ENCODE measurements at regions not wholly inside any gene's neighbourhood (a gene's known extent, or its start where the extent isn't known, plus 50 kb on each side); places are given as distances from the start of the nearest gene placed in this dataset.

- peaks cover 0 to 8% (median 3%) of the 10 kb centered on the region in 4 donors for H3K9me3 ChIP-seq (ENCODE audit: control insufficient read depth in 4 of 4, insufficient read depth in 3 of 4, low read length in 3 of 4)
- no peaks in the 10 kb centered on the region for H3K27me3 ChIP-seq (ENCODE audit: control insufficient read depth in 3 of 3, insufficient read depth in 3 of 3, low read length in 2 of 3)
- DNase-seq (no peak), ATAC-seq (ENCODE audit: insufficient read depth, low FRiP score) (no peak)
- H3K27ac ChIP-seq (ENCODE audit: low read depth in 1 of 2, low read length in 1 of 2), result no peak overlapping the region
- H3K9ac ChIP-seq (ENCODE audit: insufficient read depth in 1 of 2, low read length in 2 of 2), result no peak overlapping the region
- no peak for TF ChIP-seq CTCF (IDR thresholded peaks at IDR 0.05; ENCODE audit: control extremely low read depth, extremely low read depth)
- WGBS, 2 donors, result 72 to 75% methylated on average over 3 of the region's 3 CpGs
- H3K4me1 ChIP-seq (ENCODE audit: control insufficient read depth in 5 of 5, insufficient read depth in 5 of 5, low read length in 5 of 5), result no peaks in the 10 kb centered on the region
- no peaks in the 10 kb centered on the region for H3K36me3 ChIP-seq (ENCODE audit: control insufficient read depth in 4 of 4, insufficient read depth in 4 of 4, low read length in 4 of 4)
- H3K4me3 ChIP-seq, result no peak overlapping the region
These were observed 75.5 kb upstream of the PDC start for GRCh38 chr1:186536273-186536890.

GRCh38 chr1:186535388-186536133, 74.6 kb upstream of the PDC start:
- TF ChIP-seq CTCF (IDR thresholded peaks at IDR 0.05; ENCODE audit: control extremely low read depth, extremely low read depth), result no peak
- Histone ChIP-seq H3K4me1 (ENCODE audit: control insufficient read depth in 5 of 5, insufficient read depth in 5 of 5, low read length in 5 of 5) (no peaks in the 10 kb centered on the region), H3K27ac (ENCODE audit: low read depth in 1 of 2, low read length in 1 of 2) (no peak overlapping the region), H3K9me3 (ENCODE audit: control insufficient read depth in 4 of 4, insufficient read depth in 3 of 4, low read length in 3 of 4) (peaks cover 0 to 3% (median 1%) of the 10 kb centered on the region in 4 donors), H3K27me3 (ENCODE audit: control insufficient read depth in 3 of 3, insufficient read depth in 3 of 3, low read length in 2 of 3) (no peaks in the 10 kb centered on the region), H3K9ac (ENCODE audit: insufficient read depth in 1 of 2, low read length in 2 of 2) (no peak overlapping the region), H3K36me3 (ENCODE audit: control insufficient read depth in 4 of 4, insufficient read depth in 4 of 4, low read length in 4 of 4) (no peaks in the 10 kb centered on the region), H3K4me3 (no peak overlapping the region)
- DNase-seq (peak in 1 of 3 donors; percentile 4), ATAC-seq (ENCODE audit: insufficient read depth, low FRiP score) (peak; percentile 25)
- 60 to 75% methylated on average over 5 of the region's 5 CpGs for WGBS, 2 donors

- no peaks in the 10 kb centered on the region for H3K36me3 ChIP-seq (ENCODE audit: control insufficient read depth in 4 of 4, insufficient read depth in 4 of 4, low read length in 4 of 4)
- ATAC-seq (ENCODE audit: insufficient read depth, low FRiP score), result no peak
- no peak for TF ChIP-seq CTCF (IDR thresholded peaks at IDR 0.05; ENCODE audit: control extremely low read depth, extremely low read depth)
- H3K27me3 ChIP-seq (ENCODE audit: control insufficient read depth in 3 of 3, insufficient read depth in 3 of 3, low read length in 2 of 3), result no peaks in the 10 kb centered on the region
- DNase-seq, result no peak
- no peak overlapping the region for H3K9ac ChIP-seq (ENCODE audit: insufficient read depth in 1 of 2, low read length in 2 of 2)
- H3K4me3 ChIP-seq, result no peak overlapping the region
- no peaks in the 10 kb centered on the region for H3K4me1 ChIP-seq (ENCODE audit: control insufficient read depth in 5 of 5, insufficient read depth in 5 of 5, low read length in 5 of 5)
- peaks cover 0 to 3% (median 0%) of the 10 kb centered on the region in 4 donors for H3K9me3 ChIP-seq (ENCODE audit: control insufficient read depth in 4 of 4, insufficient read depth in 3 of 4, low read length in 3 of 4)
- 77 to 82% methylated on average over 4 of the region's 4 CpGs for WGBS, 2 donors
- no peak overlapping the region for H3K27ac ChIP-seq (ENCODE audit: low read depth in 1 of 2, low read length in 1 of 2)
These were observed 73.5 kb upstream of the PDC start for GRCh38 chr1:186534401-186534800.
